ENCODE measurements at regions not wholly inside any gene's neighbourhood (a gene's known extent, or its start where the extent isn't known, plus 50 kb on each side); places are given as distances from the start of the nearest gene placed in this dataset.

DNA sequence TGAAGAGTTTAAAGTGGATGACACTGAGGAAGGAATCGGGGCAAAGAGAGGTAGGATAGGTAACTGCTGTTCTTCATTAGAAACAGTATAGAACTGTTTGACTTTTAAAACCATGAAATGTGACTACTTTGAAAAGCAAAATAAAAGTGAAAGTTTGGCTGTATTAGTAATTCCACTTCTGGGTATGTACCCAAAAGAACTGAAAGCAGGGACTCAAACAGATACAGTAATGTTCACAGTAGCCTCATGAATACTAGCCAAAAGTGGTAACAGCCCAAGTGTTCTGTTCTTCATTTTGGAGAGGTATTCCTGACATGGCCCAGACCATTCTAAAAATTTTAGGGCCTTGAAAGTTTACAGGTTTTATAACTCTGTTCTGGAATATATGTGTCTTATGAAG lies 1055.4 kb downstream of the TBL1XR1 start:
- Histone ChIP-seq H3K79me2 (ENCODE audit: insufficient read depth, low read length) (no peaks in the 10 kb centered on the region), H3K27ac (ENCODE audit: insufficient read length, low read depth, low read length) (no peak overlapping the region), H2AFZ (ENCODE audit: low read length) (no peak overlapping the region), H3K9me3 (ENCODE audit: control insufficient read depth, low read depth, low read length) (no peaks in the 10 kb centered on the region), H3K79me1 (ENCODE audit: insufficient read depth, low read depth, low read length, poor library complexity, severe bottlenecking) (no peaks in the 10 kb centered on the region), H3K23me2 (ENCODE audit: insufficient read length, low read depth, low read length, poor library complexity, severe bottlenecking) (no peaks in the 10 kb centered on the region), H3K14ac (ENCODE audit: insufficient read depth, low read length) (no peak overlapping the region), H3K4ac (ENCODE audit: low read depth, low read length) (no peak overlapping the region), H4K20me1 (ENCODE audit: control insufficient read depth, insufficient read depth, insufficient read length) (no peaks in the 10 kb centered on the region), H3K4me1 (ENCODE audit: insufficient read depth, low read length) (no peaks in the 10 kb centered on the region), H4K5ac (ENCODE audit: insufficient read length, low read depth, low read length) (no peak overlapping the region), H3T11ph (ENCODE audit: low read length) (no peak overlapping the region), H3K9ac (ENCODE audit: extremely low read depth, insufficient read length, low read length) (no peak overlapping the region), H2BK15ac (ENCODE audit: low read depth, low read length) (no peak overlapping the region), H2BK20ac (ENCODE audit: low read depth, low read length, poor library complexity, severe bottlenecking) (no peak overlapping the region), H2BK12ac (ENCODE audit: insufficient read length, low read depth, low read length) (no peak overlapping the region), H2BK120ac (ENCODE audit: low read depth, low read length, poor library complexity, severe bottlenecking) (no peak overlapping the region), H3K27me3 (ENCODE audit: insufficient read depth, low read length) (no peaks in the 10 kb centered on the region), H3K56ac (ENCODE audit: insufficient read length, low read depth, low read length) (no peak overlapping the region), H2BK5ac (ENCODE audit: insufficient read length, low read length) (no peak overlapping the region), H3K4me2 (ENCODE audit: insufficient read depth, insufficient read length, low read length) (no peak overlapping the region), H3K23ac (ENCODE audit: insufficient read length, low read depth, low read length) (no peak overlapping the region), H4K8ac (replicated peaks; ENCODE audit: insufficient read length, low read depth, low read length) (no peak overlapping the region), H3K18ac (ENCODE audit: insufficient read length, low read depth, low read length) (no peak overlapping the region), H4K91ac (ENCODE audit: insufficient read length, low read depth, low read length) (no peak overlapping the region), H2AK5ac (ENCODE audit: insufficient read length, low read length) (no peak overlapping the region)
- no CpG with 5 or more reads among the region's 1 CpG for WGBS (ENCODE audit: extremely low coverage, insufficient read length, low lambda C conversion rate)
- no peak overlapping the region for H3K4me3 Mint-ChIP-seq
- no peaks in the 10 kb centered on the region for H3K4me1 Mint-ChIP-seq
- peaks cover 5 to 6% of the 10 kb centered on the region in 2 experiments; a peak in 4 of 5 replicates for H3K9me3 Mint-ChIP-seq
- DNase-seq: no peak
- H3K36me3 Mint-ChIP-seq (ENCODE audit: insufficient read depth in 1 of 3, low read depth in 3 of 3): peaks cover 0 to 6% (median 0%) of the 10 kb centered on the region in 3 experiments; a peak in 2 of 7 replicates
- H3K27me3 Mint-ChIP-seq (ENCODE audit: low read depth): no peaks in the 10 kb centered on the region
- TF ChIP-seq, protein P1, sequence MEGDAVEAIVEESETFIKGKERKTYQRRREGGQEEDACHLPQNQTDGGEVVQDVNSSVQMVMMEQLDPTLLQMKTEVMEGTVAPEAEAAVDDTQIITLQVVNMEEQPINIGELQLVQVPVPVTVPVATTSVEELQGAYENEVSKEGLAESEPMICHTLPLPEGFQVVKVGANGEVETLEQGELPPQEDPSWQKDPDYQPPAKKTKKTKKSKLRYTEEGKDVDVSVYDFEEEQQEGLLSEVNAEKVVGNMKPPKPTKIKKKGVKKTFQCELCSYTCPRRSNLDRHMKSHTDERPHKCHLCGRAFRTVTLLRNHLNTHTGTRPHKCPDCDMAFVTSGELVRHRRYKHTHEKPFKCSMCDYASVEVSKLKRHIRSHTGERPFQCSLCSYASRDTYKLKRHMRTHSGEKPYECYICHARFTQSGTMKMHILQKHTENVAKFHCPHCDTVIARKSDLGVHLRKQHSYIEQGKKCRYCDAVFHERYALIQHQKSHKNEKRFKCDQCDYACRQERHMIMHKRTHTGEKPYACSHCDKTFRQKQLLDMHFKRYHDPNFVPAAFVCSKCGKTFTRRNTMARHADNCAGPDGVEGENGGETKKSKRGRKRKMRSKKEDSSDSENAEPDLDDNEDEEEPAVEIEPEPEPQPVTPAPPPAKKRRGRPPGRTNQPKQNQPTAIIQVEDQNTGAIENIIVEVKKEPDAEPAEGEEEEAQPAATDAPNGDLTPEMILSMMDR (conservative IDR thresholded peaks at IDR 0.05): no peak
- no peak overlapping the region for H3K27ac Mint-ChIP-seq

All from H9 (cell line).